ENCODE measurements at regions not wholly inside any gene's neighbourhood (a gene's known extent, or its start where the extent isn't known, plus 50 kb on each side); places are given as distances from the start of the nearest gene placed in this dataset.
A peak's percentile ranks its signal among the peaks of the same experiment; 100 is the strongest.

DNA sequence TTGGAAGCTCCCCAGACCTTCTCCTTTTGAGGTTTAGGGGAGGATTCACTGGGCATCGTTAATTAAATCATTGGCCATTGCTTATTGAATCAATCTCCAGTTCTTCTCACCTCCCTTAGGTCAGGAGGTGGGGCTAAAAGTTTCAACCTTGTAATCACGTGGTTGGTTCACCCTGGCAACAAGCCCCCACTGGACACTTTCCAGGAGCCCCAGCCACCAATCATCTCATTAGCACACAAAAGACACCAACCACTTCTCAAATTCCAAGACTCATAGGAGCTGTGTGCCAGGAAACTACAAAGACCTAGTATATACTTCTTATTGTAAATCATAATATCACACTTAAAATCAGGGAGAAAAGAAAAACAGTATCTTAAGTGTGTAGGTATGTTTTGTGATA lies 94.6 kb upstream of the PLEKHA5 start:
- Histone ChIP-seq H3K4me3 (no peak overlapping the region), H3F3A (ENCODE audit: insufficient read depth) (peaks cover 21% of the 10 kb centered on the region; the same call in 1 of the 2 replicates), H4K20me1 (ENCODE audit: insufficient read depth) (no peaks in the 10 kb centered on the region), H3K9me3 (ENCODE audit: low read depth) (no peaks in the 10 kb centered on the region), H3K36me3 (ENCODE audit: low read depth) (no peaks in the 10 kb centered on the region), H3K4me1 (ENCODE audit: insufficient read depth) (peaks cover 35% of the 10 kb centered on the region), H3K9me2 (ENCODE audit: insufficient read depth) (no peaks in the 10 kb centered on the region), H3K4me2 (ENCODE audit: unreplicated experiment) (peak overlapping the region; percentile 49), H3K79me2 (ENCODE audit: insufficient read depth) (no peaks in the 10 kb centered on the region), H3K9ac (no peak overlapping the region), H2AFZ (no peak overlapping the region), H3K27ac (no peak overlapping the region; the same call in 1 of the 2 replicates), H3K27me3 (replicated peaks; ENCODE audit: insufficient read depth) (no peaks in the 10 kb centered on the region)
- 50% methylated on average over 2 of the region's 2 CpGs for WGBS, 2 experiments (ENCODE audit: low coverage in 1 of 2, low lambda C conversion rate in 2 of 2, missing lambda C conversion rate in 2 of 2)
- no peak for TF ChIP-seq EZH2 (IDR thresholded peaks at IDR 0.05; ENCODE audit: insufficient read depth, poor library complexity, severe bottlenecking)
- TF ChIP-seq EZH2phosphoT487 (IDR thresholded peaks at IDR 0.05; ENCODE audit: insufficient read depth, low read depth): no peak
- DNase-seq: no peak
- in situ Hi-C loops (cut with MboI): no loop called here

GRCh38 chr12:19035536-19035935 lies 94.0 kb upstream of the PLEKHA5 start:
- 0 to 8% methylated on average over 1 of the region's 1 CpG for WGBS, 2 experiments (ENCODE audit: low coverage in 1 of 2, low lambda C conversion rate in 2 of 2, missing lambda C conversion rate in 2 of 2)
- TF ChIP-seq EZH2 (IDR thresholded peaks at IDR 0.05; ENCODE audit: insufficient read depth, poor library complexity, severe bottlenecking): no peak
- 0 out of 2 replicates have a peak, but pooled peaks have one; percentile 40 for TF ChIP-seq EZH2phosphoT487 (IDR thresholded peaks at IDR 0.05; ENCODE audit: insufficient read depth, low read depth)
- no peak overlapping the region for H2AFZ ChIP-seq
- H4K20me1 ChIP-seq (ENCODE audit: insufficient read depth): no peaks in the 10 kb centered on the region
- peak; percentile 82 for DNase-seq
- H3K9ac ChIP-seq: no peak overlapping the region
- peak overlapping the region; percentile 49 for H3K4me2 ChIP-seq (ENCODE audit: unreplicated experiment)
- no peaks in the 10 kb centered on the region for H3K27me3 ChIP-seq (replicated peaks; ENCODE audit: insufficient read depth)
- no peak overlapping the region for H3K4me3 ChIP-seq
- H3K36me3 ChIP-seq (ENCODE audit: low read depth): no peaks in the 10 kb centered on the region
- H3K9me2 ChIP-seq (ENCODE audit: insufficient read depth): no peaks in the 10 kb centered on the region
- peak overlapping the region; percentile 11; the same call in 1 of the 2 replicates for H3K27ac ChIP-seq
- in situ Hi-C loops (cut with MboI): no loop called here
- no peaks in the 10 kb centered on the region for H3K9me3 ChIP-seq (ENCODE audit: low read depth)
- peaks cover 29% of the 10 kb centered on the region for H3K4me1 ChIP-seq (ENCODE audit: insufficient read depth)
- no peaks in the 10 kb centered on the region for H3K79me2 ChIP-seq (ENCODE audit: insufficient read depth)
- peaks cover 21% of the 10 kb centered on the region; the same call in 1 of the 2 replicates for H3F3A ChIP-seq (ENCODE audit: insufficient read depth)

DNA sequence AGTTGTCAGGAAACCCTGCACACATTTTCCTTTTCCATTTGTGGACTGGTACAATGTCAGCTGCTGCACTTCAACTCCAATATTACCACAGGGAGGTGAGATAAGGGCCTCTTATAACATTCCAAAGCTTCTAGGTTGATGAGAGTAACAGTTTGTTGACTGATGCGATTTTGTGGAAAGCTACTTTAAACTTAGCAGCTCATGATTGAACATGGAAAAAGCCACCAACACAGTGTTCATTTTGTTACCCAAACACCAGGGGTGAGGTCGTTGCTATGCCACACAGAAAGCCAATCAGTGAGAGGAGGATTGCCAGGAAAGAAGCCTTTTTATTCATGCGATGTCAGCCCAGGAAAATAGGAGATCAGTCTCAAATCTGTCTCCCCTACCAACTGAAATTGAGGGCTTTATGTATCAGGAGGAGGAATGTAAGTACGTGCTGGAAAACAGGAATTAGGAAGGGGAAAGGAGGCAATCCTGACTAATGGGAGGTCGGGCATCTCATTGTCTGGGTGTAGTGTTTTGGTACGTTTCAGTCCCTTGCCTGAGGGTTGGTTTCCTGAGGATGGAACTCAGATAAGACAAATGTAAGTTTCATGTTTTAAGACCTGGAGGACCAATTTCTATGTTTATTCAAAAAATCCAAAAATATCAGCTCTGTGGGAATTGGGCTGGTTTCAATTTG lies 92.7 kb upstream of the PLEKHA5 start:
- Histone ChIP-seq H3K27ac (no peak overlapping the region), H4K20me1 (ENCODE audit: insufficient read depth) (no peaks in the 10 kb centered on the region), H3K4me3 (no peak overlapping the region), H3K9ac (no peak overlapping the region), H3K9me2 (ENCODE audit: insufficient read depth) (no peaks in the 10 kb centered on the region), H3F3A (ENCODE audit: insufficient read depth) (peaks cover 14% of the 10 kb centered on the region; the same call in 1 of the 2 replicates), H3K4me1 (ENCODE audit: insufficient read depth) (peaks cover 18% of the 10 kb centered on the region), H3K79me2 (ENCODE audit: insufficient read depth) (no peaks in the 10 kb centered on the region), H3K9me3 (ENCODE audit: low read depth) (no peaks in the 10 kb centered on the region), H2AFZ (no peak overlapping the region), H3K36me3 (ENCODE audit: low read depth) (no peaks in the 10 kb centered on the region), H3K4me2 (ENCODE audit: unreplicated experiment) (no peak overlapping the region), H3K27me3 (replicated peaks; ENCODE audit: insufficient read depth) (no peaks in the 10 kb centered on the region)
- DNase-seq: peak; percentile 9
- TF ChIP-seq EZH2 (IDR thresholded peaks at IDR 0.05; ENCODE audit: insufficient read depth, poor library complexity, severe bottlenecking) (no peak), EZH2phosphoT487 (IDR thresholded peaks at IDR 0.05; ENCODE audit: insufficient read depth, low read depth) (no peak)
- WGBS, 2 experiments (ENCODE audit: low coverage in 1 of 2, low lambda C conversion rate in 2 of 2, missing lambda C conversion rate in 2 of 2): 65% methylated on average over 6 of the region's 6 CpGs
- in situ Hi-C loops (cut with MboI): no loop called here

DNA sequence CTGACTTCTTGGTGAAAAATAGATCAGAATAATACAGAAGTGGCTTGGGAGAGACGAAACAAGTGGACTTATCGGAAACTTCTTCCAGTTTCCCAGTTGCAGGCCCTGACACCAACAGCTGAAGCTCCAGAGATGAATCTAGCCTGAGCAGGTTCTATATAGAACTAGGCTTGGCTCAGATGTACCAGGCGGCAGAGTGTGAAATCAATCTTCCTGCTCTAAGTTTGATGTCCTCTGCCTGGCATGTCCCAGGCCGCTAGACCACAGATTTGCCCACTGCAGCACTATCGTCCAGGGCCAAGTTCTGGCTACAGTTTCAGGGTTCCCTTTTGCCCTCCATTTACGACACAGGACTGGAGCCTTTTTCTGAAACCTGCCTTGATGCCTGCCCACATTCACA lies 91.3 kb upstream of the PLEKHA5 start:
- in situ Hi-C loops (cut with MboI): no loop called here

More for the DNA sequence above, 91.3 kb upstream of the PLEKHA5 start:
- Histone ChIP-seq H4K20me1 (ENCODE audit: insufficient read depth) (no peaks in the 10 kb centered on the region), H2AFZ (no peak overlapping the region), H3K9me2 (ENCODE audit: insufficient read depth) (no peaks in the 10 kb centered on the region), H3K9me3 (ENCODE audit: low read depth) (no peaks in the 10 kb centered on the region), H3F3A (ENCODE audit: insufficient read depth) (0 out of 2 replicates have a peak, but pooled peaks cover 11% of the 10 kb centered on the region), H3K79me2 (ENCODE audit: insufficient read depth) (no peaks in the 10 kb centered on the region), H3K4me1 (ENCODE audit: insufficient read depth) (peaks cover 17% of the 10 kb centered on the region), H3K27ac (no peak overlapping the region), H3K9ac (no peak overlapping the region), H3K4me2 (ENCODE audit: unreplicated experiment) (no peak overlapping the region), H3K36me3 (ENCODE audit: low read depth) (no peaks in the 10 kb centered on the region), H3K4me3 (no peak overlapping the region), H3K27me3 (replicated peaks; ENCODE audit: insufficient read depth) (no peaks in the 10 kb centered on the region)
- no peak for DNase-seq
- TF ChIP-seq EZH2 (IDR thresholded peaks at IDR 0.05; ENCODE audit: insufficient read depth, poor library complexity, severe bottlenecking) (no peak), EZH2phosphoT487 (IDR thresholded peaks at IDR 0.05; ENCODE audit: insufficient read depth, low read depth) (no peak)
- 80 to 81% methylated on average over 6 of the region's 6 CpGs for WGBS, 2 experiments (ENCODE audit: low coverage in 1 of 2, low lambda C conversion rate in 2 of 2, missing lambda C conversion rate in 2 of 2)
